Heart left ventricle (tissue), 16 donors: ENCODE measurements at regions not wholly inside any gene's neighbourhood (a gene's known extent, or its start where the extent isn't known, plus 50 kb on each side); places are given as distances from the start of the nearest gene placed in this dataset.
"Not testable (repeated sequence)": the region's sequence is repeated elsewhere in the genome, so short reads cannot be mapped to it uniquely, and the experiment has no call there.

Source experiments
- ATAC-seq, 4 donors: fragments of 200-7000 bp; cut with Tn5 transposase; one replicate each; pipeline ENCODE4 v1.9.1; 2020 to 2022; ENCODE audit warnings: moderate library complexity in 4 of 4, mild to moderate bottlenecking in 3 of 4, moderate number of reproducible peaks in 1 of 4
- DNase-seq, 5 donors: peaks; one replicate each; pipeline ENCODE4 v3.0.0-alpha.2; 2020
- H3K27ac ChIP-seq, 12 donors: fragments of 200-600 bp; sonication (generic) in 4 of 12; one replicate each; pipeline versions ENCODE4 v1.5.0 to v1.8.0; 2016 to 2022; ENCODE audit warnings: mild to moderate bottlenecking in 2 of 12
- H3K27me3 ChIP-seq, 9 donors: fragments of 200-600 bp; sonication (generic) in 2 of 9; one replicate each; pipeline versions ENCODE4 v1.5.1 to v1.8.0; 2016 to 2022; ENCODE audit warnings: mild to moderate bottlenecking in 3 of 9
- H3K36me3 ChIP-seq, 9 donors: fragments of 200-600 bp; sonication (generic) in 2 of 9; one replicate each; pipeline versions ENCODE4 v1.5.0 to v1.8.0; 2018 to 2022; ENCODE audit warnings: mild to moderate bottlenecking in 2 of 9
- H3K4me1 ChIP-seq, 12 donors: fragments of 200-600 bp; sonication (generic) in 4 of 12; one replicate each; pipeline versions ENCODE4 v1.5.0 to v1.8.0; 2016 to 2022; ENCODE audit warnings: mild to moderate bottlenecking in 3 of 12
- H3K4me3 ChIP-seq, 12 donors: fragments of 200-600 bp; sonication (generic) in 4 of 12; one replicate each; pipeline versions ENCODE4 v1.5.0 to v1.8.0; 2017 to 2022; ENCODE audit warnings: mild to moderate bottlenecking in 9 of 12, moderate library complexity in 4 of 12
- H3K9me3 ChIP-seq, 12 donors: fragments of 200-600 bp; sonication (generic) in 4 of 12; one replicate each; pipeline versions ENCODE4 v1.5.0 to v1.8.0; 2016 to 2022; ENCODE audit warnings: mild to moderate bottlenecking in 1 of 12
- CTCF ChIP-seq, 12 donors: fragments of 200-600 bp; sonication (generic) in 4 of 12; IDR thresholded peaks; one replicate each; pipeline versions ENCODE4 v1.5.0 to v1.8.0; 2018 to 2022; ENCODE audit warnings: antibody characterized with exemption in 12 of 12, mild to moderate bottlenecking in 5 of 12
- POLR2A ChIP-seq, 2 donors: fragments of 450-650 bp; IDR thresholded peaks; one replicate each; pipeline ENCODE4 v1.6.1; 2017; ENCODE audit warnings: antibody characterized with exemption in 2 of 2, mild to moderate bottlenecking in 2 of 2, moderate library complexity in 2 of 2
- WGBS, 4 donors: extraction: QIAGEN DNeasy Blood & Tissue Kit in 2 of 4; methylation state at CpG; one replicate each; pipeline versions ENCODE4 v1.1.5 to v1.1.7; 2013 to 2018; 5-methylcytosine and 5-hydroxymethylcytosine counted together
- intact Hi-C, 10 donors: fragments of 100-400 bp; cut with DNase I; formaldehyde crosslinking; loops; one replicate each; pipeline versions ENCODE4 v1.11.1 to v1.14.2; 2022
- donor health status: ischemic (EF 13 %, LVEDD 7.1; RV severe dilation, severe dysfunction).
- donor health status: healthy with polysubstance abuse.
- donor health status: DM: no; HTN: yes; CAD: no.
- donor health status: DM: no; HTN: no; CAD: no.
- donor health status: ischemic (EF 25% LVEDD 6.9; RV normal size, moderate dysfunction).
- donor health status: ischemic (EF 25% LVEDD 5.7; RV mildly dilated, moderate dysfunction).
- donor health status: healthy.
- donor health status: DM: yes; HTN: yes; CAD: no.
- donor health status: ischemic (EF 35%, LVEDD 5.7; RV mildly dilated, moderate dysfunction).
- donor health status: nonischemic (EF 11% LVEDD 7.7; RV severe dilation, severe dysfunction).
- donor health status: DM: yes; HTN: yes; CAD: no.
- donor health status: PGD.
- donor health status: ischemic (EF 29% LVEDD 5.4; RV normal size, mild dysfunction).
- donor health status: nonischemic (EF 23%, LVEDD 6.1; RV moderate dilation, normal function).

GRCh38 chr3:20637729-20638128 lies 451.7 kb upstream of the SGO1 start:
- H3K4me3 ChIP-seq, result no peak overlapping the region
- no peak for ATAC-seq
- peaks cover 0 to 3% (median 0%) of the 10 kb centered on the region in 12 donors for H3K9me3 ChIP-seq
- peaks cover 0 to 15% (median 0%) of the 10 kb centered on the region in 12 donors for H3K4me1 ChIP-seq
- no peaks in the 10 kb centered on the region for H3K27me3 ChIP-seq
- H3K27ac ChIP-seq, result no peak overlapping the region
- intact Hi-C loops, result no loop called here
- TF ChIP-seq POLR2A (IDR thresholded peaks at IDR 0.05) (no peak), CTCF (IDR thresholded peaks at IDR 0.05) (no peak)
- no peaks in the 10 kb centered on the region for H3K36me3 ChIP-seq
- DNase-seq, result no peak

GRCh38 chr3:20622304-20622703 lies 436.3 kb upstream of the SGO1 start:
- WGBS, 4 donors, result 92 to 95% (median 93%) methylated on average over 6 of the region's 6 CpGs
- Histone ChIP-seq H3K4me1 (peaks cover 0 to 3% (median 0%) of the 10 kb centered on the region in 12 donors), H3K36me3 (no peaks in the 10 kb centered on the region), H3K27ac (no peak overlapping the region), H3K4me3 (no peak overlapping the region), H3K9me3 (peaks cover 0 to 14% (median 0%) of the 10 kb centered on the region in 12 donors), H3K27me3 (no peaks in the 10 kb centered on the region)
- DNase-seq (no peak), ATAC-seq (no peak)
- intact Hi-C loops, result no loop called here
- TF ChIP-seq POLR2A (IDR thresholded peaks at IDR 0.05), result no peak
- no peak for TF ChIP-seq CTCF (IDR thresholded peaks at IDR 0.05)

- H3K4me1 ChIP-seq, DNase-seq, H3K4me3 ChIP-seq, H3K36me3 ChIP-seq, H3K27me3 ChIP-seq, ATAC-seq, intact Hi-C loops, H3K27ac ChIP-seq: not testable (repeated sequence)
- 60 to 64% (median 61%) methylated on average over 3 of the region's 3 CpGs for WGBS, 4 donors
- H3K9me3 ChIP-seq, result peaks cover 0 to 33% (median 15%) of the 10 kb centered on the region in 12 donors
Observed at GRCh38 chr3:20618621-20619020, 432.6 kb upstream of the SGO1 start.

GRCh38 chr3:20618181-20618580 lies 432.2 kb upstream of the SGO1 start:
- DNase-seq, H3K27me3 ChIP-seq, H3K36me3 ChIP-seq, H3K4me3 ChIP-seq, intact Hi-C loops, ATAC-seq, H3K4me1 ChIP-seq, H3K27ac ChIP-seq: not testable (repeated sequence)
- 47 to 65% (median 49%) methylated on average over 7 of the region's 7 CpGs for WGBS, 4 donors
- peaks cover 0 to 37% (median 17%) of the 10 kb centered on the region in 12 donors for H3K9me3 ChIP-seq

- ATAC-seq, DNase-seq, intact Hi-C loops, H3K36me3 ChIP-seq, H3K4me1 ChIP-seq, H3K4me3 ChIP-seq, H3K27me3 ChIP-seq, H3K27ac ChIP-seq: not testable (repeated sequence)
- H3K9me3 ChIP-seq, result peaks cover 0 to 55% (median 26%) of the 10 kb centered on the region in 12 donors
Observed at GRCh38 chr3:20615982-20616381, 430.0 kb upstream of the SGO1 start.

GRCh38 chr3:20608054-20608738 lies 422.2 kb upstream of the SGO1 start:
- peaks cover 0 to 54% (median 28%) of the 10 kb centered on the region in 12 donors for H3K9me3 ChIP-seq
- ATAC-seq, result no peak
- no peak overlapping the region for H3K27ac ChIP-seq
- TF ChIP-seq POLR2A (IDR thresholded peaks at IDR 0.05) (no peak), CTCF (IDR thresholded peaks at IDR 0.05) (no peak)
- H3K4me3 ChIP-seq, result no peak overlapping the region
- H3K4me1 ChIP-seq, result no peaks in the 10 kb centered on the region
- WGBS, 4 donors, result 65 to 85% (median 82%) methylated on average over 4 to 5 of the region's 5 CpGs
- DNase-seq, result no peak
- H3K27me3 ChIP-seq, result no peaks in the 10 kb centered on the region
- intact Hi-C loops, result no loop called here
- H3K36me3 ChIP-seq, result no peaks in the 10 kb centered on the region
